ENCODE measurements at regions not wholly inside any gene's neighbourhood (a gene's known extent, or its start where the extent isn't known, plus 50 kb on each side); places are given as distances from the start of the nearest gene placed in this dataset.

DNA sequence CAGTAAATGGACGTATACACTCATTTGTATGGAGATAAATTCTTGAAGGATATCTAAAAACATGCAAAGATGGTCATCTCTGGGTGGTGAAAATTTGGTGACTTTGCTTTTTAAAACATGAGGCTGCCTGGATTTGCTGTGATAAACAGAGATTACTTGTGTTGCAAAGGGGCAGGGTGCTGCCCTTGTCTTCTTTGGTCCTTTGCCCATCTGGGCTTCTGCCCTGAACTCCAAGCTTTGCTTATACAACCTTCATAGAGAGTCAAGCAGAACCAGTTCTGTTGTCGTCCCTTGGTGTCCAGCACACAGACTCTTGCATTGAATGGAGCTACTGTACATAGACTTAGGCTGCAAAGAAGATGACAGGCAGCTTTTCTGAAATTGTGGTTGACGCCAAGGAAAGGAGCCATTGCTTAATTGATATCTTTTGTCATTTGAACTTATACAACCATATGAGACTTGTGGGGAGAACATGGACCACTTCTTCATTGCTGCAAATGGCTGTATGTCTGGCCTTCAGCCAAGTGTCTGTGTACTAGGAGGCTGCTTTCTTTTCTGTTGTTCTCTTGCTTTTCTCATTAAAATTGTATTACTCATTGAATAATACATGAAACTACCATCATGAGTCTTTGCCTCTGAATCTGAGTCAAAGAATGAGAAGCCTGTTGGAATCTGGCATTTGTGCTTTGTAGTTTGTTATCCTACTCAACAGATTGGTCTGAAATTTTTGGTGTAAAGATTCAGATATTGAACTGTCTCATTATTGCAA is 152.5 kb downstream of the DMRT2 start:
- no peak for DNase-seq (ENCODE audit: low spot score)
- H3K9ac ChIP-seq (ENCODE audit: low read depth in 1 of 2, low read length in 2 of 2): no peak overlapping the region
- no peaks in the 10 kb centered on the region for H3K27me3 ChIP-seq (ENCODE audit: control insufficient read depth in 4 of 4, insufficient read depth in 4 of 4, low read length in 3 of 4)
- H3K36me3 ChIP-seq (ENCODE audit: control insufficient read depth in 4 of 4, insufficient read depth in 3 of 4, low read depth in 1 of 4, low read length in 3 of 4): no peaks in the 10 kb centered on the region
- no peaks in the 10 kb centered on the region for H3K9me3 ChIP-seq (ENCODE audit: control insufficient read depth in 4 of 4, low read length in 3 of 4)
- TF ChIP-seq FOXA1 (IDR thresholded peaks at IDR 0.05) (no peak), HNF4G (IDR thresholded peaks at IDR 0.05) (peak; percentile 20), RAD21 (IDR thresholded peaks at IDR 0.05) (peak; percentile 23 to 37), RXRA (IDR thresholded peaks at IDR 0.05) (peak; percentile 38 to 62), ATF3 (IDR thresholded peaks at IDR 0.05) (no peak), TAF1 (conservative IDR thresholded peaks at IDR 0.05) (no peak), SP1 (IDR thresholded peaks at IDR 0.05) (peak; percentile 52), HNF4A (conservative IDR thresholded peaks at IDR 0.05) (peak; percentile 67 to 69), YY1 (IDR thresholded peaks at IDR 0.05) (no peak)
- H3K4me1 ChIP-seq (ENCODE audit: control insufficient read depth in 4 of 4, insufficient read depth in 4 of 4, low read length in 3 of 4): peaks cover 6 to 33% (median 30%) of the 10 kb centered on the region in 4 donors
- no peak overlapping the region for H3K4me3 ChIP-seq (ENCODE audit: low read depth in 1 of 3, low read length in 3 of 3)
- WGBS: 38% methylated on average over 3 of the region's 3 CpGs
- H3K27ac ChIP-seq (ENCODE audit: low read depth in 1 of 2, low read length in 2 of 2): no peak overlapping the region

- Histone ChIP-seq H3K9me3 (ENCODE audit: control insufficient read depth in 4 of 4, low read length in 3 of 4) (peaks cover 0 to 4% (median 0%) of the 10 kb centered on the region in 4 donors), H3K4me3 (ENCODE audit: low read depth in 1 of 3, low read length in 3 of 3) (no peak overlapping the region), H3K27me3 (ENCODE audit: control insufficient read depth in 4 of 4, insufficient read depth in 4 of 4, low read length in 3 of 4) (no peaks in the 10 kb centered on the region), H3K27ac (ENCODE audit: low read depth in 1 of 2, low read length in 2 of 2) (no peak overlapping the region), H3K9ac (ENCODE audit: low read depth in 1 of 2, low read length in 2 of 2) (no peak overlapping the region), H3K4me1 (ENCODE audit: control insufficient read depth in 4 of 4, insufficient read depth in 4 of 4, low read length in 3 of 4) (peaks cover 0 to 4% (median 4%) of the 10 kb centered on the region in 4 donors), H3K36me3 (ENCODE audit: control insufficient read depth in 4 of 4, insufficient read depth in 3 of 4, low read depth in 1 of 4, low read length in 3 of 4) (no peaks in the 10 kb centered on the region)
- WGBS: 90% methylated on average over 3 of the region's 3 CpGs
- TF ChIP-seq, protein P1, sequence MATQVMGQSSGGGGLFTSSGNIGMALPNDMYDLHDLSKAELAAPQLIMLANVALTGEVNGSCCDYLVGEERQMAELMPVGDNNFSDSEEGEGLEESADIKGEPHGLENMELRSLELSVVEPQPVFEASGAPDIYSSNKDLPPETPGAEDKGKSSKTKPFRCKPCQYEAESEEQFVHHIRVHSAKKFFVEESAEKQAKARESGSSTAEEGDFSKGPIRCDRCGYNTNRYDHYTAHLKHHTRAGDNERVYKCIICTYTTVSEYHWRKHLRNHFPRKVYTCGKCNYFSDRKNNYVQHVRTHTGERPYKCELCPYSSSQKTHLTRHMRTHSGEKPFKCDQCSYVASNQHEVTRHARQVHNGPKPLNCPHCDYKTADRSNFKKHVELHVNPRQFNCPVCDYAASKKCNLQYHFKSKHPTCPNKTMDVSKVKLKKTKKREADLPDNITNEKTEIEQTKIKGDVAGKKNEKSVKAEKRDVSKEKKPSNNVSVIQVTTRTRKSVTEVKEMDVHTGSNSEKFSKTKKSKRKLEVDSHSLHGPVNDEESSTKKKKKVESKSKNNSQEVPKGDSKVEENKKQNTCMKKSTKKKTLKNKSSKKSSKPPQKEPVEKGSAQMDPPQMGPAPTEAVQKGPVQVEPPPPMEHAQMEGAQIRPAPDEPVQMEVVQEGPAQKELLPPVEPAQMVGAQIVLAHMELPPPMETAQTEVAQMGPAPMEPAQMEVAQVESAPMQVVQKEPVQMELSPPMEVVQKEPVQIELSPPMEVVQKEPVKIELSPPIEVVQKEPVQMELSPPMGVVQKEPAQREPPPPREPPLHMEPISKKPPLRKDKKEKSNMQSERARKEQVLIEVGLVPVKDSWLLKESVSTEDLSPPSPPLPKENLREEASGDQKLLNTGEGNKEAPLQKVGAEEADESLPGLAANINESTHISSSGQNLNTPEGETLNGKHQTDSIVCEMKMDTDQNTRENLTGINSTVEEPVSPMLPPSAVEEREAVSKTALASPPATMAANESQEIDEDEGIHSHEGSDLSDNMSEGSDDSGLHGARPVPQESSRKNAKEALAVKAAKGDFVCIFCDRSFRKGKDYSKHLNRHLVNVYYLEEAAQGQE (IDR thresholded peaks at IDR 0.05): no peak
- no peak for TF ChIP-seq GABPA (IDR thresholded peaks at IDR 0.05 in 1 of 2, conservative IDR thresholded peaks at IDR 0.05 in 1 of 2)
- no peak for DNase-seq (ENCODE audit: low spot score)
Observed at GRCh38 chr9:1207686-1208085, 157.5 kb downstream of the DMRT2 start.

GRCh38 chr9:1208157-1208556 is 158.0 kb downstream of the DMRT2 start:
- Histone ChIP-seq H3K4me3 (ENCODE audit: low read depth in 1 of 3, low read length in 3 of 3) (no peak overlapping the region), H3K36me3 (ENCODE audit: control insufficient read depth in 4 of 4, insufficient read depth in 3 of 4, low read depth in 1 of 4, low read length in 3 of 4) (no peaks in the 10 kb centered on the region), H3K9ac (ENCODE audit: low read depth in 1 of 2, low read length in 2 of 2) (no peak overlapping the region), H3K9me3 (ENCODE audit: control insufficient read depth in 4 of 4, low read length in 3 of 4) (peaks cover 0 to 4% (median 0%) of the 10 kb centered on the region in 4 donors), H3K27me3 (ENCODE audit: control insufficient read depth in 4 of 4, insufficient read depth in 4 of 4, low read length in 3 of 4) (no peaks in the 10 kb centered on the region), H3K4me1 (ENCODE audit: control insufficient read depth in 4 of 4, insufficient read depth in 4 of 4, low read length in 3 of 4) (no peaks in the 10 kb centered on the region), H3K27ac (ENCODE audit: low read depth in 1 of 2, low read length in 2 of 2) (no peak overlapping the region)
- DNase-seq (ENCODE audit: low spot score): no peak
- 89% methylated on average over 2 of the region's 2 CpGs for WGBS
- TF ChIP-seq NR2F2 (IDR thresholded peaks at IDR 0.05): no peak
- TF ChIP-seq SP1 (IDR thresholded peaks at IDR 0.05): no peak
- TF ChIP-seq, protein P2, sequence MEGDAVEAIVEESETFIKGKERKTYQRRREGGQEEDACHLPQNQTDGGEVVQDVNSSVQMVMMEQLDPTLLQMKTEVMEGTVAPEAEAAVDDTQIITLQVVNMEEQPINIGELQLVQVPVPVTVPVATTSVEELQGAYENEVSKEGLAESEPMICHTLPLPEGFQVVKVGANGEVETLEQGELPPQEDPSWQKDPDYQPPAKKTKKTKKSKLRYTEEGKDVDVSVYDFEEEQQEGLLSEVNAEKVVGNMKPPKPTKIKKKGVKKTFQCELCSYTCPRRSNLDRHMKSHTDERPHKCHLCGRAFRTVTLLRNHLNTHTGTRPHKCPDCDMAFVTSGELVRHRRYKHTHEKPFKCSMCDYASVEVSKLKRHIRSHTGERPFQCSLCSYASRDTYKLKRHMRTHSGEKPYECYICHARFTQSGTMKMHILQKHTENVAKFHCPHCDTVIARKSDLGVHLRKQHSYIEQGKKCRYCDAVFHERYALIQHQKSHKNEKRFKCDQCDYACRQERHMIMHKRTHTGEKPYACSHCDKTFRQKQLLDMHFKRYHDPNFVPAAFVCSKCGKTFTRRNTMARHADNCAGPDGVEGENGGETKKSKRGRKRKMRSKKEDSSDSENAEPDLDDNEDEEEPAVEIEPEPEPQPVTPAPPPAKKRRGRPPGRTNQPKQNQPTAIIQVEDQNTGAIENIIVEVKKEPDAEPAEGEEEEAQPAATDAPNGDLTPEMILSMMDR (IDR thresholded peaks at IDR 0.05; ENCODE audit: low read depth, low read length, missing input control): no peak
- TF ChIP-seq RAD21 (IDR thresholded peaks at IDR 0.05): no peak
- no peak for TF ChIP-seq RXRA (IDR thresholded peaks at IDR 0.05)
- TF ChIP-seq, protein P1 (IDR thresholded peaks at IDR 0.05): no peak
- TF ChIP-seq, protein P3, sequence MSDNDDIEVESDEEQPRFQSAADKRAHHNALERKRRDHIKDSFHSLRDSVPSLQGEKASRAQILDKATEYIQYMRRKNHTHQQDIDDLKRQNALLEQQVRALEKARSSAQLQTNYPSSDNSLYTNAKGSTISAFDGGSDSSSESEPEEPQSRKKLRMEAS (IDR thresholded peaks at IDR 0.05): no peak
- no peak for TF ChIP-seq HNF4G (IDR thresholded peaks at IDR 0.05)
- TF ChIP-seq TAF1 (conservative IDR thresholded peaks at IDR 0.05): no peak
- TF ChIP-seq, protein P4, sequence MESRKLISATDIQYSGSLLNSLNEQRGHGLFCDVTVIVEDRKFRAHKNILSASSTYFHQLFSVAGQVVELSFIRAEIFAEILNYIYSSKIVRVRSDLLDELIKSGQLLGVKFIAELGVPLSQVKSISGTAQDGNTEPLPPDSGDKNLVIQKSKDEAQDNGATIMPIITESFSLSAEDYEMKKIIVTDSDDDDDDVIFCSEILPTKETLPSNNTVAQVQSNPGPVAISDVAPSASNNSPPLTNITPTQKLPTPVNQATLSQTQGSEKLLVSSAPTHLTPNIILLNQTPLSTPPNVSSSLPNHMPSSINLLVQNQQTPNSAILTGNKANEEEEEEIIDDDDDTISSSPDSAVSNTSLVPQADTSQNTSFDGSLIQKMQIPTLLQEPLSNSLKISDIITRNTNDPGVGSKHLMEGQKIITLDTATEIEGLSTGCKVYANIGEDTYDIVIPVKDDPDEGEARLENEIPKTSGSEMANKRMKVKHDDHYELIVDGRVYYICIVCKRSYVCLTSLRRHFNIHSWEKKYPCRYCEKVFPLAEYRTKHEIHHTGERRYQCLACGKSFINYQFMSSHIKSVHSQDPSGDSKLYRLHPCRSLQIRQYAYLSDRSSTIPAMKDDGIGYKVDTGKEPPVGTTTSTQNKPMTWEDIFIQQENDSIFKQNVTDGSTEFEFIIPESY (IDR thresholded peaks at IDR 0.05): no peak

Measured in liver (tissue), 8 donors.